K562 (cell line): ENCODE measurements at regions not wholly inside any gene's neighbourhood (a gene's known extent, or its start where the extent isn't known, plus 50 kb on each side); places are given as distances from the start of the nearest gene placed in this dataset.

Experiments
- CBFA2T3 ChIP-seq: fragments of 450-650 bp; IDR thresholded peaks from 2 replicates; pipeline ENCODE4 v1.6.1; 2017
- E4F1 ChIP-seq: fragments of 250-450 bp; sonication (Bioruptor Pico); IDR thresholded peaks from 2 replicates; pipeline ENCODE4 v1.5.0; 2021; ENCODE audit warnings: mild to moderate bottlenecking, borderline replicate concordance
- FOXA3 ChIP-seq, 2 experiments: fragments of 450-650 bp in 1 of 2; sonication (generic) in 1 of 2; formaldehyde crosslinking; IDR thresholded peaks in 1 of 2; conservative IDR thresholded peaks in 1 of 2; 2 replicates each; pipeline versions ENCODE4 v1.4.0 to v1.8.0; 2020 to 2022; ENCODE audit warnings: mild to moderate bottlenecking in 2 of 2, missing genetic modification reagents in 1 of 2
- GTF2F1 ChIP-seq: IDR thresholded peaks from 2 replicates; pipeline ENCODE4 v1.6.1; 2011; ENCODE audit warnings: low read depth, low read length, improper control_type of control experiment
- HSF4 ChIP-seq: fragments of 250-450 bp; sonication (Bioruptor Pico); IDR thresholded peaks from 2 replicates; pipeline ENCODE4 v2.1.2; 2022; ENCODE audit warnings: mild to moderate bottlenecking, moderate library complexity, borderline replicate concordance
- MEIS2 ChIP-seq: fragments of 450-650 bp; IDR thresholded peaks from 2 replicates; pipeline ENCODE4 v1.6.1; 2014; ENCODE audit warnings: mild to moderate bottlenecking; ENCODE audit not compliant: partially characterized antibody
- NCOA2 ChIP-seq, 2 experiments: fragments of 450-650 bp; IDR thresholded peaks; 2 replicates each; pipeline ENCODE4 v1.6.1; 2018; ENCODE audit warnings: mild to moderate bottlenecking in 2 of 2, moderate library complexity in 1 of 2; ENCODE audit not compliant: partially characterized antibody in 2 of 2
- PBX2 ChIP-seq, 2 experiments: IDR thresholded peaks in 1 of 2; conservative IDR thresholded peaks in 1 of 2; 2 replicates each; pipeline ENCODE4 v1.6.1; 2016; ENCODE audit warnings: low read depth in 2 of 2, mild to moderate bottlenecking in 1 of 2, missing compliant biosample characterization in 1 of 2, missing genetic modification characterization in 1 of 2, moderate library complexity in 1 of 2
- RAD21 ChIP-seq, 2 experiments: fragments of 250-450 bp in 1 of 2; fragments of 450-650 bp in 1 of 2; sonication (Bioruptor Pico) in 1 of 2; formaldehyde crosslinking in 1 of 2; IDR thresholded peaks in 1 of 2; conservative IDR thresholded peaks in 1 of 2; 2 replicates each; pipeline versions ENCODE4 v1.4.0 to v1.8.0; 2020 to 2022; ENCODE audit warnings: mild to moderate bottlenecking in 2 of 2, moderate library complexity in 1 of 2
- RFX1 ChIP-seq: fragments of 450-650 bp; IDR thresholded peaks from 2 replicates; pipeline ENCODE4 v1.6.1; 2016; ENCODE audit warnings: mild to moderate bottlenecking, moderate library complexity
- SRSF1 ChIP-seq: fragments of 200-400 bp; formaldehyde crosslinking; IDR thresholded peaks from 2 replicates; pipeline ENCODE4 v1.6.1; 2017; ENCODE audit warnings: mild to moderate bottlenecking, low read depth, low read length, moderate library complexity
- TOE1 ChIP-seq, 2 experiments: fragments of 450-650 bp in 1 of 2; sonication (generic) in 1 of 2; formaldehyde crosslinking in 1 of 2; IDR thresholded peaks; 2 replicates each; pipeline versions ENCODE4 v1.7.1 to v1.8.0; 2016 to 2022; ENCODE audit warnings: borderline replicate concordance in 2 of 2, mild to moderate bottlenecking in 2 of 2, antibody characterized with exemption in 1 of 2, inconsistent platforms in 1 of 2, low read depth in 1 of 2, missing genetic modification reagents in 1 of 2, moderate library complexity in 1 of 2
- ZNF586 ChIP-seq: fragments of 450-650 bp; formaldehyde crosslinking; conservative IDR thresholded peaks from 2 replicates; pipeline ENCODE4 v1.4.0; 2020; ENCODE audit warnings: mild to moderate bottlenecking, moderate library complexity
- ZNF76 ChIP-seq: fragments of 250-450 bp; sonication (Bioruptor Pico); IDR thresholded peaks from 2 replicates; pipeline ENCODE4 v1.4.0; 2020; ENCODE audit warnings: mild to moderate bottlenecking, moderate library complexity, borderline replicate concordance
- TF ChIP-seq, protein P1 (sequence below): IDR thresholded peaks from 2 replicates; pipeline ENCODE4 v1.6.1; 2016; ENCODE audit warnings: missing genetic modification characterization, missing compliant biosample characterization
- TF ChIP-seq, protein P2 (sequence below), 3 experiments: IDR thresholded peaks in 2 of 3; conservative IDR thresholded peaks in 1 of 3; 2 replicates each; pipeline ENCODE4 v1.5.1; 2011 to 2012; ENCODE audit warnings: low read length in 3 of 3, mild to moderate bottlenecking in 3 of 3, control low read depth in 2 of 3, improper control_type of control experiment in 1 of 3, inconsistent platforms in 1 of 3, low read depth in 1 of 3, mixed read lengths in 1 of 3, moderate library complexity in 1 of 3; ENCODE audit not compliant: insufficient read depth in 2 of 3
- TF ChIP-seq, protein P3 (sequence below): IDR thresholded peaks from 2 replicates; pipeline ENCODE4 v1.6.1; 2011; ENCODE audit not compliant: insufficient read length; ENCODE audit errors: extremely low read depth

GRCh38 chr2:158009399-158009798 is 92.3 kb upstream of the UPP2 start (continued):
- no peak for TF ChIP-seq SRSF1
- TF ChIP-seq RFX1, result no peak
- no peak for TF ChIP-seq TOE1 (IDR thresholded peaks at IDR 0.05; ENCODE audit: borderline replicate concordance)
- no peak for TF ChIP-seq TOE1 (CRISPR knock-in tag; IDR thresholded peaks at IDR 0.05; ENCODE audit: borderline replicate concordance, low read depth)
- TF ChIP-seq, protein P1, sequence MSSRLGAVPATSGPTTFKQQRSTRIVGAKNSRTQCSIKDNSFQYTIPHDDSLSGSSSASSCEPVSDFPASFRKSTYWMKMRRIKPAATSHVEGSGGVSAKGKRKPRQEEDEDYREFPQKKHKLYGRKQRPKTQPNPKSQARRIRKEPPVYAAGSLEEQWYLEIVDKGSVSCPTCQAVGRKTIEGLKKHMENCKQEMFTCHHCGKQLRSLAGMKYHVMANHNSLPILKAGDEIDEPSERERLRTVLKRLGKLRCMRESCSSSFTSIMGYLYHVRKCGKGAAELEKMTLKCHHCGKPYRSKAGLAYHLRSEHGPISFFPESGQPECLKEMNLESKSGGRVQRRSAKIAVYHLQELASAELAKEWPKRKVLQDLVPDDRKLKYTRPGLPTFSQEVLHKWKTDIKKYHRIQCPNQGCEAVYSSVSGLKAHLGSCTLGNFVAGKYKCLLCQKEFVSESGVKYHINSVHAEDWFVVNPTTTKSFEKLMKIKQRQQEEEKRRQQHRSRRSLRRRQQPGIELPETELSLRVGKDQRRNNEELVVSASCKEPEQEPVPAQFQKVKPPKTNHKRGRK (tag), result no peak
- TF ChIP-seq, protein P2, sequence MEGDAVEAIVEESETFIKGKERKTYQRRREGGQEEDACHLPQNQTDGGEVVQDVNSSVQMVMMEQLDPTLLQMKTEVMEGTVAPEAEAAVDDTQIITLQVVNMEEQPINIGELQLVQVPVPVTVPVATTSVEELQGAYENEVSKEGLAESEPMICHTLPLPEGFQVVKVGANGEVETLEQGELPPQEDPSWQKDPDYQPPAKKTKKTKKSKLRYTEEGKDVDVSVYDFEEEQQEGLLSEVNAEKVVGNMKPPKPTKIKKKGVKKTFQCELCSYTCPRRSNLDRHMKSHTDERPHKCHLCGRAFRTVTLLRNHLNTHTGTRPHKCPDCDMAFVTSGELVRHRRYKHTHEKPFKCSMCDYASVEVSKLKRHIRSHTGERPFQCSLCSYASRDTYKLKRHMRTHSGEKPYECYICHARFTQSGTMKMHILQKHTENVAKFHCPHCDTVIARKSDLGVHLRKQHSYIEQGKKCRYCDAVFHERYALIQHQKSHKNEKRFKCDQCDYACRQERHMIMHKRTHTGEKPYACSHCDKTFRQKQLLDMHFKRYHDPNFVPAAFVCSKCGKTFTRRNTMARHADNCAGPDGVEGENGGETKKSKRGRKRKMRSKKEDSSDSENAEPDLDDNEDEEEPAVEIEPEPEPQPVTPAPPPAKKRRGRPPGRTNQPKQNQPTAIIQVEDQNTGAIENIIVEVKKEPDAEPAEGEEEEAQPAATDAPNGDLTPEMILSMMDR (IDR thresholded peaks at IDR 0.05 in 2 of 3, conservative IDR thresholded peaks at IDR 0.05 in 1 of 3; ENCODE audit: insufficient read depth in 2 of 3, low read depth in 1 of 3, low read length in 3 of 3), result no peak
- TF ChIP-seq HSF4 (CRISPR knock-in tag), result no peak
- TF ChIP-seq FOXA3 (CRISPR knock-in tag; conservative IDR thresholded peaks at IDR 0.05 in 1 of 2, IDR thresholded peaks at IDR 0.05 in 1 of 2), result no peak
- TF ChIP-seq E4F1 (CRISPR knock-in tag), result no peak
- TF ChIP-seq ZNF586 (CRISPR knock-in tag), result no peak
- no peak for TF ChIP-seq CBFA2T3
- TF ChIP-seq PBX2 (CRISPR knock-in tag; IDR thresholded peaks at IDR 0.05; ENCODE audit: low read depth), result no peak
- peak; percentile 39; the same call in 1 of the 2 replicates for TF ChIP-seq PBX2 (tag; conservative IDR thresholded peaks at IDR 0.05; ENCODE audit: low read depth)
- TF ChIP-seq RAD21 (CRISPR knock-in tag; conservative IDR thresholded peaks at IDR 0.05 in 1 of 2, IDR thresholded peaks at IDR 0.05 in 1 of 2), result peak; percentile 3 to 35; a peak in 1 of 4 replicates
- TF ChIP-seq GTF2F1, result no peak
- peak; percentile 54 for TF ChIP-seq MEIS2
- TF ChIP-seq, protein P3, sequence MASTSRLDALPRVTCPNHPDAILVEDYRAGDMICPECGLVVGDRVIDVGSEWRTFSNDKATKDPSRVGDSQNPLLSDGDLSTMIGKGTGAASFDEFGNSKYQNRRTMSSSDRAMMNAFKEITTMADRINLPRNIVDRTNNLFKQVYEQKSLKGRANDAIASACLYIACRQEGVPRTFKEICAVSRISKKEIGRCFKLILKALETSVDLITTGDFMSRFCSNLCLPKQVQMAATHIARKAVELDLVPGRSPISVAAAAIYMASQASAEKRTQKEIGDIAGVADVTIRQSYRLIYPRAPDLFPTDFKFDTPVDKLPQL, result no peak
- no peak for TF ChIP-seq ZNF76
- no peak for TF ChIP-seq NCOA2 (IDR thresholded peaks at IDR 0.05; ENCODE audit: partially characterized antibody in 2 of 2)
